SW480 (cell line): ENCODE measurements at regions not wholly inside any gene's neighbourhood (a gene's known extent, or its start where the extent isn't known, plus 50 kb on each side); places are given as distances from the start of the nearest gene placed in this dataset.

Experiments used
- DNase-seq: peaks from one replicate; pipeline ENCODE4 v3.0.0-alpha.2; 2016; ENCODE audit warnings: low spot score

- peak; percentile 47 for DNase-seq
Measured at GRCh38 chr10:6920072-6921019, 340.3 kb upstream of the PRKCQ start.

GRCh38 chr10:6919077-6919476 is 339.0 kb upstream of the PRKCQ start:
- no peak for DNase-seq

DNA sequence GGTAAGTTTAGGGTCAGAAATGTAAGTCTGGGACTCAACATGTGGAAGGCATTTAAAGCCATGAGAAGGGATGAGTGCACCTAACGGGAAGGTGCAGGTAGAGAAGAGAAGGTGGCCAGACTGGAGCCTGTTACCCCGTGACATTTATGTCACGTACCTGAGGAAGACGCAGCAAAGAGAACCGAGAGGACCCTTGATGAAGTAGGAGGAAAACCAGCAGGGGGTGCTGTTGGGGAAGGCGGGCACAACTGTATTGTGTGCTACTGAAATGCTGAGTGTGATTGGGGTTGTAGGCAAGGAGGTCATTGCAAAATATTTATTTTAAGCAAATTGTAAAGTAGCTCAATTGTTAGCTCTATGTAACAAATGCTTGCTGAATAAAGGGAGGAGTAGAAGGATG is 338.2 kb upstream of the PRKCQ start:
- DNase-seq: no peak

GRCh38 chr10:6917125-6917524 is 337.0 kb upstream of the PRKCQ start:
- no peak for DNase-seq

DNA sequence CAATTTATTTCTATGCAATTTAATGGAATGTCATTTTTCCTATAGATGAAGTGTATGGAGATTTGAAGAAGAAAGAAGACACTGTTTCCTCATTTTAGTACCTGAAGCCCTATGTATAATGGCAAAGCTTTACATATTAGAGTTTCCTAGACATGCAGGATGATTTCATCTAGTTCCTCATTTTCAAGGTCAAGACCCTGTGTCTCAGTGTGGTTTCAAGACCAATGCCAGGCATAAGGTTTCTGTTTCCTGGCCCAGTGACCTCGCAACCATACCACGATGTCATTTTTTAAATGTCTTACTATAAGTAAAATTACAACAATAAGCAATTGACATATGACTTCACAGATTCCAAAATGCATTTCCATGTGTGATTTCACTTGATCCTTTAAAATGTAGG is 336.5 kb upstream of the PRKCQ start:
- no peak for DNase-seq

GRCh38 chr10:6915307-6915706 is 335.2 kb upstream of the PRKCQ start:
- no peak for DNase-seq

GRCh38 chr10:6912929-6913328 is 332.9 kb upstream of the PRKCQ start:
- DNase-seq: no peak

DNA sequence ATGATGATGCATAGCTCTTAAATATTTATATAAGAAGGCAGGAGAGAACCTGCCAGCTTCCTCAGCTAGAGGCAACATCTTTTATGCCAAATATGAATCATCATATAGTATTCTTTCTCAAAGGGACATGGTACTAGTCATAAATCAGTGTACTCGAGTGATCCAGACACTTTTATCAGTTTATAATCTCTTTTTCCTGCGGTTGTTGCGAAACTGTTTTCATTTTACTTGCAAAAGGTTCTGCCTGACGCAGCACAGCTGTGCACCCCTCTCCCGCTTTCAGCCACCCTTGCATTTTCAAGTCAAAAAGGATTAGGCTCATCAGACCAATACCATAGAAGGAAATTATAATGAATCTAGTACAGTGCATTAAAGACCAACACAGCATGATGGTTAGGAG is 332.3 kb upstream of the PRKCQ start:
- no peak for DNase-seq

DNA sequence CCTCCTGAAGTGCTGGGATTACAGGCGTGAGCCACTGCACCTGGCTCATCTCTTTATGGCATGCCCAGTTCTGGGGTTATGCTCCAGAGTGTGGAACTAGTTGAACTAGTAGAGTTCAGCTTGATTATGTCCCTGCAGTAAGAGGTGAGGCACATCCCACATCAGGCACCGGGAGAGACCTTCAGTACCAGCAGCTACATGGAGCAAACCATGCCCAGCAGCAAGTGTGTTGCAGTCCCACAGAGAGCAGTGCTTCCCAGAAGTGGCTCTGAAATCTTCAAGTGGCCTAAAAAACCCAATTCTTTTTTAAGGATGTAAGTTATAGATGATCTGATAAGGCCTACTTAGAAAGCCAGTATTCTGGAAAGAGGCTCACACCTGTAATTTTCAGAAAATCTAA is 331.9 kb upstream of the PRKCQ start:
- no peak for DNase-seq

DNA sequence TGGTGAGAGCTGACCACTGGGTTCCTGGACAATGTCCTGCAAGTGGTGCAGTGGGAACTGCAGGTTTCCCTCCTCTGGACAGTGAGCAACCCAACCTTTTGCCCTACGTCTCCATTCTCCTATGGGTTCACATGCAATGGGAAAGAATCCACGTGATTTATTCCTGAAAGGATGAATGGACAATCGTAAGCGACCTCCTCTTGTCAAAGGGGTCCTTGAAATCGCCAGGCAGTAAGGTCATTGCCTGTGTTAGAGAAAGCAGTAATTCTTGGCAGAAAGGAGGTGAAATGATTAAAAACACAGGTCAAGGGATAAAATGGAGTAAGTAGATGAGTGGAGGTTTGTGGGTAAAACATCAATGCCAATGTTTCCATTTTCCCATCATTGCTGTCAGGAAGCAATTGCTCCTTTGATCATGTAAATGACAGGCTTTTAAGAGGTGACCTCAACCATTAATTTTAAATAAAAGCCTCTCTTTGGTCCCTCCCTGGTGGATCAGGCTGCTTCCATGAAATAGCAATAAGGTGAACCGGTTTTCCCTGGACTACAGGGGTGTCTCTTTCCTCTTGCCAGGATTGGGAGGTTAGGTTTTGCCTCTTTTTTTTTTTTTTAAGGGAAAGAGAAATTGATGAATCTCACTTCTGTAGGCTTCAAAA is 330.0 kb upstream of the PRKCQ start:
- no peak for DNase-seq

DNA sequence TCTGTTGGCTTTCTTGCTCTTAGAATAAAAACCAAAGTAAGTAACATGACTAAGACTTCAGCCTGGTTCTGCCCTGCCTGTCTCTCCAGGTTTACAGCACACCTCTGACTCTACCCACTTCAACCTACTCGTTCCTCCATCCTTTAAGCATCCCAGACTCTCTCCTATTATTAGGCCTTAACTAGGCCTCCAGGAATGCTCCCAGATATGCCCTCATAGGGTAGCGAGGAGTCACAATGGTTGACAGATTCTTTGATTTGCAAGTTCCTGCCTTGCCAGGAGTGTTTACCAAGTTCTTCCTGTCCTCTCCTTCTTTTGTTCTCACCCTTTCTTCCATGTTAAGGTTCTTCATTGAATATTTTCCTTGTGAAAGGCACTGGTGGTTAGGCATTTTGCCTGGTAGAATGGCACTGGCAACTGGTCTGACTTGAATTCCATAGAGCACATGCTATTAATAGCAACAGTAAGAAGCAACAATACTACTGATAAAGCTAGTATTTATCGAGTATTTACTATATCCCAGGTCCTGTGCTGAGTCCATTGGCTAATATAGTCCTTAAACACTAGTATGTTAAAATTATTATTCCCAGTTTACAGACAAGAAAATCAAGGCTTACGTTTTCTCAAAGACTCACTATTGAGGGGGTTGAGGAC is 327.9 kb upstream of the PRKCQ start:
- no peak for DNase-seq

DNA sequence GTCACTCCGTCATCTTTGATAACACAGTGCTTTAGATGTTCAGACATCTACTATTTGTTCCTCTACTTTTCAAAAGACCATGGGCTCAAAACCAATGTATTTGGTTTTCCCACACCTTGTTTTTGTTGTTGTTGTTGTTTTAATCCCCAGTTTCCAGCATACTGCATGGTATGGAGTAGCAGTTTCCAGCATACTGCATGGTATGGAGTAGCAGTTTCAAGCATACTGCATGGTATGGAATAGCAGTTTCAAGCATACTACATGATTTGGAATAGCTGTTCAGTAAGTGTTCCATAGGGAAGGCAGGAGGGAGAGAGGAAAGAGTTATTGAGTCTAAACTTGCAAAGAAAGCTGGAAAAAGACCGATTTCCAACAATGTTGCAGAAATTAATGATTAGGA is 314.3 kb upstream of the PRKCQ start:
- DNase-seq: no peak

GRCh38 chr10:6892864-6893263 is 312.8 kb upstream of the PRKCQ start:
- no peak for DNase-seq

- DNase-seq: no peak
Measured at GRCh38 chr10:6891924-6892323, 311.8 kb upstream of the PRKCQ start.

GRCh38 chr10:6889718-6890117 is 309.6 kb upstream of the PRKCQ start:
- no peak for DNase-seq

GRCh38 chr10:6888434-6888833 is 308.4 kb upstream of the PRKCQ start:
- no peak for DNase-seq

DNA sequence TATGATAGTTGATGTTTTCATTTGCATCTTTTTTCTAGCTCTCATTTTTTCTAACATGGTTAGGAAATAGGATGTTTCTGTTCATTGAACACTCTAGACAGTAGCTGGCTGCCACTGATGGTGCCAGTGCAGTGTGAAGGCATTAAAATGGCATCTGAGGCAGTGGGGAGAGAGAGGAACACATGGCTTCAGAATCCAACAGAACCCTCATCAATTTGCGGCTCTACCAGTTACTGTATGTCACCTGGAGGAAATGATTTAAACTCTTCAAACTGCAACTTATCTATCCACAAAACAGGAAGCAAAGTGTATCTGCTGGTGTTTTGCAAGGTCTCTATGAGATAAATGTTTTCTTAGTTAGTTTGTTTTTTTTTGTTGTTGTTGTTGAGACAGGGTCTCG is 305.2 kb upstream of the PRKCQ start:
- no peak for DNase-seq

DNA sequence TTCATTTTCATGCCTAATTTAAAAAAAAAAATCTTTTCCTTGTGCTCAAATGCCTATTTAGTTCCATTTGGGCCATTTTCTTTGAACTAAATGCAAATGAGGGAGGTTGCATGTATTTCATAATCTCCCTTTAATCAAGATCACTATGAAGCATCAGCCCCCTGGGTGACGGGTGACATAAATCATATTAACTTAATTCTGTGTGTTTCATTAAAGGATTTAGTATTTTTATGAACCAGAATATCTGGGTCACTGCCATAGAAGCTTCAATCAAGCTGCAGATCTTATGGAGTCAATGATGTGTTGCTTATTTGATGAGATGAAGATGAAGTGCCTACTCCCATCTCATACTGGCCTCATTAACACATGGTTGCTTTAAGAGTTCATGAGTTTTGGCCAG is 301.9 kb upstream of the PRKCQ start:
- no peak for DNase-seq

GRCh38 chr10:6877722-6878392 is 297.8 kb upstream of the PRKCQ start:
- DNase-seq: no peak

DNA sequence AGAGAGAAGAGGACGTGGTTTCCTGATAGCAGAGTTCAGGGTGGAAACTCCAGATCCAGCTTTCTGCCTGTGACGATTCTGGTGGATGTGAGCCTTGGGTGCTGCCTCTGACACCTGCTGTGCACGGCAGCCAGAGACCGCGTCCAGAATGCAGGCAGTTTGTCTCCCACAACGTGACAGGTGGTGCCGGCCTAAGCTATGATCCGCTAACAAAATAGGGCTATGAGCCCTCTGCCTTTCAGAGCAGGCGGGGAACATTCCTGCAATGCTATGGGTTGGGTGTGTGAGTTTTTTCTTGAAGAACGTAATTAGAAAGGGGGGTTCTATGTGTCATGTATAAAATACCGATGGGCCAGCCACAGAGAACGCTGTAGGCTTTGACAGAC is 297.3 kb upstream of the PRKCQ start:
- peak; percentile 7 for DNase-seq

GRCh38 chr10:6875269-6875865 is 295.3 kb upstream of the PRKCQ start:
- DNase-seq: no peak

- no peak for DNase-seq
Measured at GRCh38 chr10:6871128-6871527, 291.1 kb upstream of the PRKCQ start.
